Stimulated activated CD8-positive, alpha-beta memory T cell treated with anti-CD3 and anti-CD28 coated beads, Interleukin-2, amount 100 ng/mL, for 1 hour (primary cell): ENCODE measurements at regions not wholly inside any gene's neighbourhood (a gene's known extent, or its start where the extent isn't known, plus 50 kb on each side); places are given as distances from the start of the nearest gene placed in this dataset.

ENCODE experiments used
- DNase-seq, 2 donors: peaks; one replicate each; pipeline ENCODE4 v3.0.0-alpha.2; 2020; ENCODE audit warnings: low read depth in 2 of 2

DNA sequence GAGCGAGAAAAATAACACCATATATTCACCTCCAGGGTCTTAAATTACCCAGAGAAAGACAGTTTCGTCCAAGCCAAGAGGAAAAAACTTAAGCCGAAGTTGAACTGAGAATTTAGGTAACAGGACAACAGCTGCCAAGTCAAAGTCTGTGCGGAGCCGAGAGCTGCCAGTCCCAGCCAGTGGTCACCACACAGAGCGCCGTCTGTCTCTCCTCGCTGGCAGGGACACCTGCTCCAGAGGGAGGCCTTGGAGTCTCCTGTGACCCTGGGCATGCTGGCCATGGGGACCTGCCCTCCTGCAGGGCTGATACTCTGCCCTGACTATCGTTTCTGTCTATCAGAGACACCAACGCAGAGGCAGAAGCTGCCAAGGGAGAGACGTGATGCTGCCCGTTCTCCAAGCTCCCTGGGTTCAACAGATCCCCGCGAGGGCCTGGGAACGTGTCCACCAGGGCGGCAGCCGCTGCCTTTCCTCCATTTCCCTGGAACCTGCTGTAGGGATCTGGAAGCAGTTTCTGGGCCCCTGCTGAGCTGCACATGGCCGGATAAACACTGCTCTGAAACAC, 341.3 kb downstream of the SMOC2 start:
- DNase-seq, result no peak

DNA sequence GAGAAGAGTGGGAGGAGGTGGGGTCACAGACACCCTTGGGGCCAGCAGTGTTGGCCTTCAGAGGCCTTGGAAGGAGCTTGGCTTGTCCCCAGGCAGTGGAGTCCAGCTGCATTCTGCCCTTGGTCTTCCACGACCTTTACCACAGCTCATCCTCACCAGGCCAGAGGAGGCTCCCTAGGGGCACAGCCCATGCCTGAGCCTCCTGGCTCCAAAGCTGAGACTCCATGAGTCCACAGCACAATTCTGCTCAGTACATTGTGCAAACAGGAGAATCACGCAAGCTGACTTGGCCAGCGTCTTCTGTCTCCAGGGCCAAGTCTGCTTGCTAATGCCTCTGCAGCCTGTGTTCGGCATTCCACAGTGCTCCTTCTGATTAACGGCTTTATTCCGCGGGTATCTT, 337.2 kb downstream of the SMOC2 start:
- no peak for DNase-seq

DNA sequence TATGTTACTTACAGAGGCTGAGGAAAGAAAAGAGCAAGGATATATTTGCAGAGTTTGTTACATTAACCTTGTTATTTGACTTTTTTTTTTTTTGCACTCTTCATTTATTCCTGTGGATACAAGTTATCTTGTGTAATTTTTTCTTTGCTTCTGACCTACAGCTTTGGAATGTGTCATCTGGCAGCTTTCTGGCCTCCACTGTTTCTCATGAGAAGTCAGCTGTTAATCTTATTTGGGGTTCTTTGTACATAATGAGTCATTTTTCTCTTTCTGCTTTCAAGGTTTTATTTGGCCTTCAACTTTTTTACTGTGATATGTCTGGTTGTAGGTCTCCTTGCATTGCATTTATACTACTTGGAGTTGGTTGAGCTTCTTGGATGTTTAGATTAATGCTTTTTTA, 333.4 kb downstream of the SMOC2 start:
- DNase-seq, result no peak

DNA sequence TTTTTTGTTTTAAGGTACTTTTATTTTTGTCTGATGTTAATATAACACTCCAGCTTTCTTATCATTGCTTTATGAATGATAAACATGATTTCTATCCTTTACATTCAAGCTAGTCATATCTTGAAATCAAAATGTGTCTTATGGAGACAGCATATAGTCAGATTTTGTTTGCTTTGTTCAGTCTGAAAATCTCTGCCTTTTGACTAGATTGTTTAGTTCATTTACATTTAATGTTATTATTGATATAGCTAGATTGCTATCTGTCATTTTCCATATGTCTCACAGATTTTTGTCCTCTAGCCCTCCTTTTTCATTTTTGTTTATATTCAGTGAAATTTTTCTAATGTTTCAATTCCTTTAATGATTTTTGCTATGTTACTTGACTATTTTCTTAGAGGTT, 332.8 kb downstream of the SMOC2 start:
- no peak for DNase-seq

DNA sequence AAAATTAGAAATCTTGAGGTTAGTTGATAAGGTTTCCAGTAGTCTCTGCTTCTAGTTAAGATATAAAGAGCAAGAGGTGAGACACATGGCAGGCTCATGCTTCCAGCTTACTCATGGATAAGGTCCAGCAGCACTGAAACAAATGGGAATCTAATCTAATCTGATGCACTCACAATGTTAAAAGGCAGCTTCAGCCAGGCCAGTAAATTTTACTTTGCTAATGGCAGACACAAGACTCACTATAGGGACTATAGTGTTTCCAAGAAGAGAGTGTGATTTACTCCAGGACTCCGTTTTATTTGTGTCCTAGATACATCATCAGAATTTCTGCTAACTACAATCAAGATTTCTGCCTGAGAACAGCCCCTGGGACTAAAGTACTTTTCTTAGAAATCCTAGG, 324.8 kb downstream of the SMOC2 start:
- DNase-seq, result no peak

DNA sequence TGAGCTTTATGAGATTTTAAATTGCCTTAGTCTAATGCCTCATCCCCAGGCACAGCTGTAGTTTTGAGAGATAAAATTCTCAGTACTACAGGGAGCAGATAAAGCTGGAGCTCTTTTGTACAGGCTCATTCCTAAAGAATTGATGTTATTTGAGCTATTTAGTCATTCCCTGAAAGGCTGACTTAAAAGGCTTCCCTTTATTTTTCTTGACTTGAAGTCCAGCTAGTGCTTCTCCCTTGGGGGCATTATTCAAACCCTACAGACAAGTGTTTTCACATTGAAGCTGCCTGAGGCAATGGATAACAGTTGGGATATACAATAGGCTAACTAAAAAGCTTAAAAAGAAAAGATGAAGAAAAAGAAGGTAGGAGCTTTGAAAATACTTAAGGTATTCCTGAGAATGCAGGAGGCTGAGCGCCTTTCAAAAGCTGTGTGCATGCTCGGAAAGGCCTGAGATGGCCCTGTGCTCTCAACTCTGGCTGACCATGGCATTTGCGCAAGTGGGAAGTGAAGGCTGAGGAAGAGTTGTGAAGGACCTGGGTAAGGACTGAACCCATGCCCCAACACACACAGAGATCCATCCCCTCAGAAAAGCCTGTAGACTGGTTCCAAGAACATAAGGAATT, 315.1 kb downstream of the SMOC2 start:
- no peak for DNase-seq

DNA sequence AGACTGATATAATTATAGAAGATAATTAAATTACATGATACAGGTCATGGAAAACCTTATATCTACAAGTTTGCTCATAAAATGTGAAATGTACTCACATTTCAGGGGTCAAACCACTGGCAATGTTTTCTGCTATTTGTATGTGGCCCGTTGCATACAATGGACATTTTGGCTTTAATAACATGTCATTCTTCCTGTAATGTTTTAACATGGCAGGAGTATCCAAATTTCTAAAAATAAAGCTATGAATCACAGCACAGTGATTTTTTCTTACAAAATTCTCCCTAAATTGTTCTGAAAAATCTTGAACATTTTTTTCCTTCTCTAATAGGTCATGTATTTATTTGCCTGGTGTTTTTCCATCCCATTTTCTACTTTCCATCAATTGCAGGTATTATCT, 305.7 kb downstream of the SMOC2 start:
- no peak for DNase-seq

DNA sequence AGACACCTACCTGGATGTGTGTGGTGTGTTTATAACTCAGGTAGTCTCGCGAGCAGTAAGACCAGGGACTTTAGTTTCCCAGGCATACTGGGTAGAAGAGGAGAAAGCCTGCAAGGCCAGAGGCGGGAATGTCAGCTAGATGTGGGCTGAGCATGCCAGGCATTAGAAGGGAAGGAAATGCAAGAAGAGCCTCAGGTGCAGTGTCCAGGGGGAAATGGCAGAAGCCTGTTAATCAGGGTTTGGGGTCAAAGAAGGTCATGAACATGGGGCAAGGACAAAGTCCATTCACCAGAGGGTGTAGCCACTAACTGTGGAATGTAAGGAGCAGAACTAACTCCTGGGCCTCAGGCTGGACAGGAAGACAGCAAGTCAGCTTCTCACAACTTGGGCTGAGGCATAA, 305.0 kb downstream of the SMOC2 start:
- no peak for DNase-seq

DNA sequence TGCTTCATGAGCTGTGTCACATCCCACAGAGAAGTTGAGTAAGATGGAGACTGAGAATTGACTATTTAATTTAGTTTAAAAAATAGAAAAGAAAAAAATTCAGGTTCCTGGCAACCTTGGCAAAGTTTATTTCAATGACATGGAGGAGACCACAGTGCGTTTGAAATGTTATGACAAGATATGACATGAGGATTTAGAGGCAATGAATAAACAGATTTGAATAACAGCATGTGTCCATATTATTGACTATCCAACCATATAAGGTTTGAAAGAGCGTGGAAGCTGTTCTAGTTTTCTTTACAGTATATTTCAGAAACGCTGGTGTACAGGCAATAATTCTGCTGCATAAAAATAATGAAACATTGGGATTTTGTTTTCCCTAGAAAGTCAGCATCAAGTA, 303.9 kb downstream of the SMOC2 start:
- DNase-seq, result no peak

DNA sequence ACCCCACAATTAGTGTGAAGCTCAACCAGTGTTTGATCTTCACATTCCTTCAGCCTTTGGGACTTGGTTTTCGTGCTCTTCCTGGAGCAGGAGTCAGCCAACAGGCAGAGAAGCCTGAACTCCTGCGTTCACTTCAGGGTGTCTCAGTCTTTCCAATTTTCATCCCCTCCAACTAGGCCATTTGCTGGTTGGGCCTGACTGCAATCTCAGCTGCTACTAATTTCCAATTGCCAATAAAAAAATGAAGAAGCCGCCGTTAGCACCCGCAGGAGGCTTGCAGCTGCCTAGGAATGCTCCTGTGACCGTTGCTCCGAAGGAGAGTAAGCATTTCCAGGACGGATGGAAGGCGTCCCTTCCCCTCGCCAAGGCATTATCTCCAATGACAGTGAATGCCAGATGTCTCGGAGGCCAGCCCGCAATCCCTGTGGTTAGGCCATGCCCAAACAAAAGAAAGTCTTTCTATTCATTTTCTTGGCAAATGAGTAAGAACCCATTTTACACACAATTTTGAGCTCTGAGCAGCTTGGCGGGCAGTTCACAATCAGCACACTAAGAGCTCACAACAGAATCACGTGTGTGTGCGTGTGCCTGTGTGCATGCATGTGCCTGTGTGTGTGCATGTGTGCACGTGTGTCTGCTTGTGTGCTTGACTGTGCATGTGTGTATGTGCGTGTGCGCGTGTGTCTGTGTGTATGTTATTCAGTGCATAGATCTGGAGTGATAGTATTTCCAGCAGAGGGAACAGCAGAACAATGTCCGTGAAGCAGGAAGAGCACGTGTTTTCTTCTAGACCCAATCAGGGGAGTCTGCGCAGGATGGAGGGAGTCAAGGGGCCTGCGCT, 301.2 kb downstream of the SMOC2 start:
- no peak for DNase-seq

DNA sequence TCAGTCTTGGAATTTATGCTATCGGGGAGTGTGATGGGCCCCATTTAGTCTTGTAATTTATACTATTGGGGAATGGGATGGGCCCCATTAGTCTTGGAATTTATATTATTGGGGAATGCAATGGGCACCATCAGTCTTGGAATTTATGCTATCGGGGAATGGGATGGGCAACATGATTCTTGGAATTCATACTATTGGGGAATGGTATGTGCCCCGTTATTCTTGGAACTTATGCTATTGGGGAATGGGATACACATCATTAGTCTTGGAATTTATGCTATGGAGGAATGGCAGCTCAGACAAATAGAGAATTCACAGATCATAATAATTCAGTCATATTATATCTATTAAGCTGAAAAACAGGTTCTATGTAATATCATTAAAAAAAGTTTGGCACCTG, 300.3 kb downstream of the SMOC2 start:
- DNase-seq, result no peak

DNA sequence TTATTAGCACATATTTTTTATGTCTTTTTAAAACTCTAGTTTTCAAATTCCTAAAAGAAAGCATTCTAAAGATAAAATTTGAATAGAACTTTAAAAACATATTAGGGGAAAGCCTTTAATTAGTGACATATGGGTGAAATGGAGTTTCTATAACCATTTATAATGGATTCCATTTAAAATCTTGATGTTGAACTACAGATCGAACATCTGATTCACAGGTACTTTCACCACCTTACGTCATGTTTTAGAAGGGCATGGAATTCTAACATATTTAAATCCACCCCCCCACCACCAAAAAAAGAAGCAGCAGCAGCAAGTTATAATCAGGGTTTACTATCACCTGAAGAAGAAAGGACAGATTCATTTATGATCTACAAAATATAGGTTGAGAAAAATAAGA, 298.4 kb downstream of the SMOC2 start:
- no peak for DNase-seq

DNA sequence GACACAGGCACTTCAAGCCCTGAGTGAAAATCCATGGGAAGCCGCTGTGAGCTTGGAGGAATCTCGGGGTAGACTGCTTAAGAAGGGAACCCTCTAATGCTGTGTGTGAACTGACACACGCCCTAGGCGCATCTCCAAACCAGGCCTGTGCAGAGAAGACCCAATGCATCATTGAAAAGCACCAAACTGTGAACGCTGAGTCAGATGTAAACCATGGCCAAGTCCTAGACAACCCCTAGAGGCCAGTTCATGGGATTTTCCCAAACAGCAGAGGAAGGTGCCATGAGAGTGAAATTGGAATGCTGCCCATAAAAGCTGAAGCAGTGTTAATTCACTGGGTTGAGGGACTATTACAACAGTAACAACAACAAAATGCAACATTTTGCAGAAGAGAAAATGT, 296.5 kb downstream of the SMOC2 start:
- no peak for DNase-seq

DNA sequence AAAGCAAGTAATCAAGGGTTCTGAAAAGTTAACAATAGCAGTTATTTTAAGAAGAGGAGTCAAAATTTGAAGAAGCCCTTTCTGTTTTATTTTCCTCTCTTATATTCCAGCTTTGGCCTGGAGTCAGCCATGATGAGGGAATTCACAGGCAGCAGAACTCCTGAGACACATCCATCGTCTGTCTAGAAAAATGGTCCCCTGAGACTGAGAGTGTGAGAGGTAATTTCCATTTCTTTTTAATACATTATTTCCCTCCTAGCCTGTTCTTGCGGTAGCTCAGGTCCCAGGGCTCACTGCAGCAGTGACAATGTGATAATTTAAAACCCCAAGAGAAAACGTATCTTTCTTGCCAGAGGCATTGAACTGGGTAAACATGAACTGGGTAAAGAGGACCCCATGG, 296.0 kb downstream of the SMOC2 start:
- no peak for DNase-seq

DNA sequence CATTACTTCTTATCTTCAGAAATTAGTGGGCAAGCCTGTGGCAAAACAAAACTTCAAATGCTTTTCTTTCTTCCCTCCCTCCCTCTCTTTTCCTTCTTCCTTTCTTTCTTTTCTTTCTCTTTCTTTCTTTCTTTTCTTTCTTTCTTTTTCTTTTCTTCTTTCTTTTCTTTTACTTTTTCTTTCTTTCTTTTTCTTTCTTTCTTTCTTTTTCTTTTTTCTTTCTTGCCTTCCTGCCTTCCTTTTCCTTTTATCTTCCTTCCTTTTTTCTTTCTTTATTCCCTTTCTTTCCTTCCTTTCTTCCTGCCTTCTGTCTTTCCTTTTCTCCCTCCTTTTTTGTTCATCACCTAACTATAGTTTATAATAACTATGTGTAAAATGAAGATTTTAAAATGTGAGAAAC, 295.1 kb downstream of the SMOC2 start:
- DNase-seq, result no peak

DNA sequence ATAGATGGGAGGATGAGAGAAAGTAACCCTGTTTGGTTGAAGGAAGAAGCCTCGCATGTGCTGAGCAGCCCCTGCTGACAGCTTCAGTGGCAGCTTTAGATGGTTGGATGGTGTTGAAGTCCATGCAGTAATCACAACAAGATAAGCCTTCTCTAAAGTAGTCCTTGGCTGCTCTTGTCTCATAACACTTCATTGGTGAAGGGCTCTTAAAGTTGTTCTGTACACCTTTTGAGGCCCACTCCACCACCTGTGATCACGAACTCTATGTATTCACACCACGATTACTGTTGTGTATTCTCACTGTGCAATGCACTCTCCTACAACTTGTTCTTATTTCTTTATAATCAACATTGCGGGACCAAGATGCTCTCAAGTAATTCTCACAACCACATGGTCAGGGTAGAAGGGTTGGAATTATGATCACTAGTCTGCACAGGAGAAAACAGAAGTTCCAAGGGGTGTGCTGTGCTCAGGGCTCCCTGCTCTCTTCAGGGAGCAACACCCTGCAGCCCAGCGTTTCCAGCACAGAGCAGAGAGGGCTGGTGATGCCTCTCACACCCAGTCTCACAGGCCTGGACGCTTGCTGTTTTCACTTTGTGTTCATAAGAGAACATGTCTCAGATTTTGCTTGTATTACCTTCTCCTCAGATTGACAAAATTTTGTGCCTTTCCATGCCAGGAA, 294.4 kb downstream of the SMOC2 start:
- no peak for DNase-seq

DNA sequence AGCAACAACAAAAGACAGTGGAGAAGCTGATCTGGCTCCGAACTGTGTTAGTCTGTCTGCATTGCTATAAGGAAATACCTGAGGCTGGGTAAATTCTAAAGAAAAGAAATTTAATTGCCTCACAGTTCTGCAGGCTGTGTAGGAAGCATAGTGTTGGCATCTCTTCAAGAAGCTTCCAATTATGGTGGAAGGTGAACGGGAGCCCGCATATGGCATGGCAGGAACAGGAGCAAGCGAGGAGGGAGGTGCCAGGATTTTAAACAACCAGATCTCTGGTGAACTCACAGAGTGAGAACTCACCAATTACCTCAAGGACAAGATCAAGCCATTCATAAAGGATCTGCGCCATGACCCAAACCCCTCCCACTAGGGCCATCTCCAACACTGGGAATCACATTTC, 293.5 kb downstream of the SMOC2 start:
- no peak for DNase-seq

DNA sequence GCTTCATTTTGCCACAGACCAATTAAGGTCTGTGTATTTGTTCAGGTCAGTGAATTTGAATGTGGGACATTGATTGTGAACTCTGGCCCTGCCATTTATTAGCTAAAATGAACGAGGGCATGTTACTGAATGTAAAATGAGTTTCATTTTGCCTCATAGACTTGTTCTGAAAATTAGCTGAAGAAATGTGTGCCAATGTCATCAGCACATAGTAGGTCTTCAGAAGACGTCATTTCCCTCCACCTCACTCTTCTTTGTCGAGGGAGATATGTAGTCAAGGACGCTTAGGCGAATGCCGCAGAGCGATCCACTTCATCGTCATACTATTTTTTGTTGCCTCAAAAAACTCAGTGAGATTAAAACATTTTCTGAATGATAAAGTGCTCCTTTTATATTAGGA, 291.7 kb downstream of the SMOC2 start:
- DNase-seq, result no peak

DNA sequence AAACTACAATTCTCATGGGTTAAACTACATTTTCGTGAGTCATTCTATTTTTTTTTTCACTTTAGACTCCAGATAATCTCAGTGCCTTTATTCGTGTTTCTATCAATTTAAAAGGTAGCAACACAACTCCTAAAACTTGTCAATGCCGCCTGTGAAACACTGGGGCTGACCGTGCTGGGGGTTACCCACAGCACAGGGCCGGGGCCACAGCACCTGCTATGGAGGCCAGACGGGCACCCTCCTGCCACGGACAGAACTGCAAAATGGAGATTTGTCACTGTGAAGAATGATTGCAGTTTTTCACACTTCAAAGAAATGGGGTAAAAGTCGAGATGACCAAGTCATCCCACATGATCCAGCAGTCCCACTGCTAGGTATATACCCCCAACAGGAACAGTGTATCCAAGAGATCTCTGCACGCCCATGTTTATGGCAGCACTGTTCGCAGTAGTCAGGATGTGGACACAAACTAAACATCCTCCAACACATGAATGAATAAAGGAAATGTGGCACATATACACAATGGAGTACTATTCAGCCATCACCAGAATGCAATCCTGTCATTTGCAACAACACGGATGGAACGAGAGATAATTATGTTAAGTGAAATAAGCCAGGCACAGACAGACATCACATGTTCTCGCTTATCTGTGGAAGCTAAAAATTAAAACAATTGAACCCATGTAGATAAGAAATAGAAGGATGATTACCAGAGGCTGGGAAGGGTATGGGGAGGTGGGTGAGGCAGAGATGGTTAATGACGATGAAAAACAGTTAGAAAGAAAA, 290.1 kb downstream of the SMOC2 start:
- DNase-seq, result no peak

DNA sequence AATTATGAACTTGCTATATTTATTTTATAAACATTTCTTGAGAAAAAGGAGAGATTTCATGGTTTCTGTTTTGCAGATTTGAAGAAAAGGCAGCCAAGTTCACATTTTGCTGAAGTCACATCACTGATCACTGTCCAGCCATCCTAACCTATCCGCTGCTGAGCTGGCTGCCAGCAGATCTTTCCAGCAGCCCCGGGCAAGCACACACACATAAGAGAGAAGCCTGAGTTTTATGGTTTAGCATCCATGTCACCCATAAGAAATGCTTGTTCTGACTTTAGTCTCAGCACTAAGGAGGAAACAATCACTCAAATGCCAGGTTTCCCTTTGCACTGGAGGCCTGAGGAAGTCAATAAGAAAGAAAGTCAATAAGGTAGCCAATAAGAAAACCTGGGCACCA, 287.1 kb downstream of the SMOC2 start:
- no peak for DNase-seq

DNA sequence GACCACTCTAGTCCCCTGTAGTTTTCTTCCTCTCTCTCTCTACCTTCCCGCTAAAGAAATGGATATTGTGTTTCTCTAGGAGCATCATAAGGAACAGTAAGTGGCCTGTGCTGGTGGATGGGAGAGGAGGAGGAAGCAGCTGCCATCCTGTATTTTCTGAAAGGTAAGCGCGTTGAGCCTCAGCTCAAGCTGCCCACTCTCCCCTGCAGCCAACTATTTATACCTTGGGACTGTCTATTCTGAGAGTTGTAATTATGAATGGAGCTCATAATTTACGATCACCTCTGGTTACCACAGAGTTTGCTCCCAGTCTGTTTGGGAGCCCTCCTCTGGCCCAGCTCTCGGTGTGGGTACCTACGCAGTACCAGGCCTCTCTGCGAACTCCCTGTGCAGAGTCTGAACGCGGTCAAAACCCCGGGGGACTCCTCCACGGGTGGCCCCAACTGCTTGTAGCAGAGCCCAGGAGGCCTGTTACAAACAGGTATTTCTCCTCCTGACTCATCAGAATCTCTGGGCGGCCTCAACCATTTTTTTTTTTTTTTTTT, 285.4 kb downstream of the SMOC2 start:
- no peak for DNase-seq

DNA sequence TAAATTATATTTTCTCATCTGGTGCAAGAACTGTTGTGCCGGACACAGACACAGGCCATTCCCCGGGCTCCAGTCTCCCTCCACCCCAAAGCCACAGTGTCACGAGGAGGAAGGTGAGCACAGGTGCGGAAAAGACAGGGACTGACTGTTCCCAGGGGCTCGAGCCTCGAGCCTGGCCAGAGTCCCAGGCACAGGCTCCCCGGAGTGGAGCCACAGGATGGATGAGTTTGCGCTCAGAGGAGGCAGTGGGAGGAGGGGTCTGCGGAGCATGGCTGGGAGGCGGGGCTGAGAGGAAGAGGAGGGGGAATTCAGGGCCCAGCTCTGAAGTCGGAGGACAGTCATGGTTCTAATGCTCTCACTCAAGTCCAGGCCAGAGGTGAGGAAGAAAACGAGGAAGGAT, 284.8 kb downstream of the SMOC2 start:
- DNase-seq, result no peak
